Pancreas (tissue), 10 donors: ENCODE measurements at regions not wholly inside any gene's neighbourhood (a gene's known extent, or its start where the extent isn't known, plus 50 kb on each side); places are given as distances from the start of the nearest gene placed in this dataset.

Source experiments
- ATAC-seq, 4 donors: fragments of 200-7000 bp; cut with Tn5 transposase; one replicate each; pipeline versions ENCODE4 v1.8.0 to v1.9.1; 2020; ENCODE audit warnings: mild to moderate bottlenecking in 4 of 4, moderate library complexity in 4 of 4
- DNase-seq, 6 donors: peaks; one replicate each; pipeline ENCODE4 v3.0.0-alpha.2; 2020
- FAIRE-seq: peaks from 2 replicates; lab custom pipeline; 2012; peaks lifted over from hg19 to GRCh38; lab: Jason Lieb, UNC
- H3K27ac ChIP-seq, 4 donors: fragments of 200-600 bp; sonication (generic); 1 replicate in 3 of 4; 2 replicates in 1 of 4; pipeline versions ENCODE4 v1.5.0 to v1.8.0; 2020
- H3K27me3 ChIP-seq, 4 donors: fragments of 200-600 bp; one replicate each; pipeline ENCODE4 v1.8.0; 2021
- H3K36me3 ChIP-seq, 3 donors: fragments of 200-600 bp; sonication (generic) in 1 of 3; one replicate each; pipeline versions ENCODE4 v1.5.0 to v1.8.0; 2020 to 2021
- H3K4me1 ChIP-seq, 3 donors: fragments of 200-600 bp; one replicate each; pipeline ENCODE4 v1.8.0; 2021
- H3K4me3 ChIP-seq, 4 donors: fragments of 200-600 bp; sonication (generic) in 2 of 4; one replicate each; pipeline versions ENCODE4 v1.5.0 to v1.8.0; 2020 to 2021
- H3K9me3 ChIP-seq, 4 donors: fragments of 200-600 bp; one replicate each; pipeline ENCODE4 v1.8.0; 2021
- WGBS, 2 donors: extraction: QIAGEN DNeasy Blood & Tissue Kit; methylation state at CpG; one replicate each; pipeline ENCODE4 v1.1.7; 2013; 5-methylcytosine and 5-hydroxymethylcytosine counted together
- intact Hi-C, 3 donors: fragments of 100-400 bp; cut with DNase I; formaldehyde crosslinking; loops; one replicate each; pipeline versions ENCODE4 v1.11.1 to v1.14.2; 2022
- TF ChIP-seq, protein P1 (sequence below), 4 donors: fragments of 200-600 bp; sonication (generic) in 3 of 4; IDR thresholded peaks; one replicate each; pipeline versions ENCODE4 v1.5.0 to v1.8.0; 2021; ENCODE audit warnings: antibody characterized with exemption in 4 of 4
- donor health status: healthy with polysubstance abuse.
- donor health status: DM: no; HTN: no; CAD: no; lungs with moderate emphysema.
- donor health status: DM: no; HTN: no; CAD: no.
- donor health status: control.
- donor health status: control.
- donor health status: Bipolar disorder and iron deficiency.
- donor health status: DM: yes; HTN: yes; CAD: no.
- donor health status: DM: no; HTN: no; CAD: no.
- donor health status: DM: no; HTN: no; CAD: no.
- donor health status: DM: yes; HTN: yes; CAD: no.

DNA sequence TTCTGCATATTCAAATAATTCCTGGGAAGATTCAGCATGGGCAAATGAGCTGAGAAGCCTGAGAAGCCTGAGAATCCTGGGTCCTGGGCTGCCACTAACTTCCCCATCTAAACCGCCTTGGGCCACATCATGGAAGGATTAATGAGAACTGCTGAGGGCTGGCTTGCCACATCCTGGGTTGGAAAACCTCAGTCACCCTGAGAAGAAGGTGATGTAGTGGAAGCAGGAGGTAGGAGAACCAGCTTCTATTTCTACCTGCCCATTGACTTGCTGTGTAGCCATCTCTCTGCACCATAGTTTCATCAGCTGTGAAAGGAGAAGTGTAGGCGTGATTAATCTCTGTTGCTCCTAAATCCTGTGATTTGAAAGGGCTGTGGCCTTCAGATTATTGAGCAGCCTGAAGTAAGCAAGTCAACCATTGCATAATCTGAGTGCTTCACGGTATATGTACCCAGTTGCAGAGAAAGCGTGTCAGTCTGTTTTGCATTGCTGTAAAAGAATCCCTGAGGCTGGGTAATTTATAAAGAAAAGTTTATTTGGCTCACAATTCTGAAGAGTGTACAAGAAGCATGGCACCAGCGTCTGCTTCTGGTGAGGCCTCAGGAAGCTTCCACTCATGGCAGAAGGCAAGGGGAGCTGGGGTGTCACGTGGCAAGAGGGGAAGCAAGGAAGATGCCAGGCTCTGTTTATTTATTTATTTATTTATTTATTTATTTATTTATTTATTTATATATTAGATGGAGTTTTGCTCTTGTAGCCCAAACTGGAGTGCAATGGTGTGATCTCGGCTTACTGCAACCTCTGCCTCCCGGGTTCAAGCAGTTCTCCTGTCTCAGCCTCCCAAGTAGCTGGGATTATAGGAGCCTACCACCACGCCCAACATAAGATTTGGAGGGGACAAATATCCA lies 140.9 kb upstream of the ATP6AP2 start:
- Histone ChIP-seq H3K36me3 (no peaks in the 10 kb centered on the region), H3K9me3 (no peaks in the 10 kb centered on the region), H3K4me3 (no peak overlapping the region), H3K27me3 (peaks cover 0 to 5% (median 0%) of the 10 kb centered on the region in 4 donors), H3K27ac (no peak overlapping the region), H3K4me1 (no peaks in the 10 kb centered on the region)
- no peak for FAIRE-seq
- DNase-seq = no peak
- TF ChIP-seq, protein P1, sequence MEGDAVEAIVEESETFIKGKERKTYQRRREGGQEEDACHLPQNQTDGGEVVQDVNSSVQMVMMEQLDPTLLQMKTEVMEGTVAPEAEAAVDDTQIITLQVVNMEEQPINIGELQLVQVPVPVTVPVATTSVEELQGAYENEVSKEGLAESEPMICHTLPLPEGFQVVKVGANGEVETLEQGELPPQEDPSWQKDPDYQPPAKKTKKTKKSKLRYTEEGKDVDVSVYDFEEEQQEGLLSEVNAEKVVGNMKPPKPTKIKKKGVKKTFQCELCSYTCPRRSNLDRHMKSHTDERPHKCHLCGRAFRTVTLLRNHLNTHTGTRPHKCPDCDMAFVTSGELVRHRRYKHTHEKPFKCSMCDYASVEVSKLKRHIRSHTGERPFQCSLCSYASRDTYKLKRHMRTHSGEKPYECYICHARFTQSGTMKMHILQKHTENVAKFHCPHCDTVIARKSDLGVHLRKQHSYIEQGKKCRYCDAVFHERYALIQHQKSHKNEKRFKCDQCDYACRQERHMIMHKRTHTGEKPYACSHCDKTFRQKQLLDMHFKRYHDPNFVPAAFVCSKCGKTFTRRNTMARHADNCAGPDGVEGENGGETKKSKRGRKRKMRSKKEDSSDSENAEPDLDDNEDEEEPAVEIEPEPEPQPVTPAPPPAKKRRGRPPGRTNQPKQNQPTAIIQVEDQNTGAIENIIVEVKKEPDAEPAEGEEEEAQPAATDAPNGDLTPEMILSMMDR (IDR thresholded peaks at IDR 0.05) = no peak
- intact Hi-C loops = no loop called here
- no peak for ATAC-seq
- WGBS, 2 donors = 85 to 89% methylated on average over 9 of the region's 9 CpGs

DNA sequence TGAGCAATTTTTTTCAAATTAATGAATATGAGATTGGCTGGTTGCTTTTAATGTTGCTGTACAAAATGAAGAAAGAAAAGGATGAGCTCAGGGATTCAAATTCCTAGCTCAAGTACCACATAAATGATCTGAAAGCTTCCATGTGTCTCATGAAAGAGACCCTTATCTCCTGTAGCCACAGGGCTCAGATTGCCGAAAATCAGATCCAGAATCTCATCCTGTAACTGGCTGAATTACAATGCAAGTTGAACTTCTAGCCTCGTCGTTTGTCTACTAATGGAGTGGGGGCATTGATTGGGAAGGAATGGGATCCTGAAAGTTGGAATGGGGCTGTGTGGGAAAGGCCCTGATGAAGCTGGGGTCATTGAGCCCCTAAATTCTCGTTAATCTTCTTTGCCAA lies 143.4 kb upstream of the ATP6AP2 start:
- H3K27me3 ChIP-seq = peaks cover 0 to 5% (median 0%) of the 10 kb centered on the region in 4 donors
- no peaks in the 10 kb centered on the region for H3K4me1 ChIP-seq
- DNase-seq (no peak), FAIRE-seq (no peak), ATAC-seq (no peak)
- intact Hi-C loops = no loop called here
- no peaks in the 10 kb centered on the region for H3K36me3 ChIP-seq
- no peak overlapping the region for H3K4me3 ChIP-seq
- no peaks in the 10 kb centered on the region for H3K9me3 ChIP-seq
- TF ChIP-seq, protein P1 (IDR thresholded peaks at IDR 0.05) = no peak
- whole genome bisulfite sequencing, 2 donors = 81 to 88% methylated on average over 4 of the region's 4 CpGs
- no peak overlapping the region for H3K27ac ChIP-seq

DNA sequence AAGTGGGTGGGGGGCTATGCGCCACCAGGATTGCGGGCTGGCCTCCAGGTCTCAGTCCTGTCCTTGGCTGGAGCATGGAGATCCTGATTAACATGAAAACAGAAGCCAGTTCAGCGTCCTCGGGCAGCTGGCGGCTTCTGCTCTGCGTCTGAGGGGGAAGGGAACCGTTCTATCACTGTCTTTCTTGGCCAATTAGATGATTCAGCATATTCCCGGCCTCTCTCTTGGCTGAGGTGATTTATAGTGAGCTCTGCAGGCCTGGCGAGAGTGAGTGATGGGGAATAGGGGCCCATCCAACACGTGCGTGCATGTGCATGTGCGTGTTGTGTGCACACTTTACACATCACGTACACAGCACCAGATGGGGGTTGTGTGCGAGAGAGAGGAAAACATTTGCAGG lies 145.8 kb upstream of the ATP6AP2 start:
- no peak for DNase-seq
- H3K4me1 ChIP-seq = no peaks in the 10 kb centered on the region
- no peak for FAIRE-seq
- peak in 3 of 4 donors; percentile 42 to 68 (median 60) for ATAC-seq
- TF ChIP-seq, protein P1 (IDR thresholded peaks at IDR 0.05) = no peak
- no peak overlapping the region for H3K27ac ChIP-seq
- intact Hi-C loops = no loop called here
- peaks cover 0 to 5% (median 0%) of the 10 kb centered on the region in 4 donors for H3K27me3 ChIP-seq
- no peaks in the 10 kb centered on the region for H3K36me3 ChIP-seq
- no peaks in the 10 kb centered on the region for H3K9me3 ChIP-seq
- whole genome bisulfite sequencing, 2 donors = 48 to 49% methylated on average over 14 of the region's 14 CpGs
- H3K4me3 ChIP-seq = no peak overlapping the region

DNA sequence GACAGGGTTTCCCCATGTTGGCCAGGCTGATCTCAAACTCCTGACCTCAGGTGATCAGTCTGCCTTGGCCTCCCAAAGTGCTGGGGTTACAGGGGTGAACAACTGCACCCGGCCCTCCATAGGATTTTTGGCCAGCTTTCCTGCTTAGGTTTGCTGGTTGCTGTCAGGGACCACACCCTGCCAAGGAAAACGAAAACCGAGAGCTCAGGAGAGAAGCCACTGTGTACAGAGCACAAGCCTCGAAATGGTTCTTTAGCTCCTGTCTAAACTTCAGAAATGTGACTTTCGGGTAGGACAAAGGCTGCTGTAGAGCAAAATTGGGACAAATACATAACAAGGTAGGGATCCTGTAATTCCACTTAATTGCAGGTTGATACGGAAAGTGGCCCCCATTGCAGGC lies 146.3 kb upstream of the ATP6AP2 start:
- Histone ChIP-seq H3K4me1 (no peaks in the 10 kb centered on the region), H3K9me3 (no peaks in the 10 kb centered on the region), H3K27me3 (peaks cover 0 to 5% (median 0%) of the 10 kb centered on the region in 4 donors), H3K4me3 (no peak overlapping the region), H3K36me3 (no peaks in the 10 kb centered on the region), H3K27ac (no peak overlapping the region)
- TF ChIP-seq, protein P1 (IDR thresholded peaks at IDR 0.05) = no peak
- intact Hi-C loops = no loop called here
- ATAC-seq = no peak
- WGBS, 2 donors = 80 to 85% methylated on average over 6 of the region's 6 CpGs
- no peak for DNase-seq
- FAIRE-seq = no peak

DNA sequence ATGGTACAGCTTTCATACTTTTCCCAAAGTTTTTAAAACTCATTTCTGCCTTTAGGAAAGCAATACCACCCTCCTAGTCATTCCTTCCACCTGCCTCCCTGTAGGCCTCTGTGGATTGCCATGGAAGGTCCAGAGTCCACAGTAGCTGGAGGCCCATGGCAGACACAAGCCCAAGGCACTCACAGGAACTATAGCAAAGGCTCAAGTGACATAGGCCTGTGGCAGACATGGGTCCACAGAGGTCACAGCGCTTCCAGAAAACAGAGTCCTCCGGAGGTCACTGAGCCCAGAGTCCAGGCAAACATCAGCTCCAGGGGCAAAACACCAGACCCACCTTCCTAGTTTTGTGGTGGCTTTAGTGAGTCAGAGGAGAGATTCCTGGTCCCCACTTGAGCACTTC lies 147.6 kb upstream of the ATP6AP2 start:
- no peaks in the 10 kb centered on the region for H3K4me1 ChIP-seq
- WGBS, 2 donors = 90 to 93% methylated on average over 2 of the region's 2 CpGs
- H3K27me3 ChIP-seq = peaks cover 0 to 4% (median 0%) of the 10 kb centered on the region in 4 donors
- DNase-seq = no peak
- no peak overlapping the region for H3K27ac ChIP-seq
- H3K9me3 ChIP-seq = no peaks in the 10 kb centered on the region
- ATAC-seq = no peak
- TF ChIP-seq, protein P1 (IDR thresholded peaks at IDR 0.05) = no peak
- no peak overlapping the region for H3K4me3 ChIP-seq
- intact Hi-C loops = no loop called here
- no peak for FAIRE-seq
- no peaks in the 10 kb centered on the region for H3K36me3 ChIP-seq
